H1 (cell line): ENCODE measurements at regions not wholly inside any gene's neighbourhood (a gene's known extent, or its start where the extent isn't known, plus 50 kb on each side); places are given as distances from the start of the nearest gene placed in this dataset.

Experiments used
- CTCF ChIA-PET: fragments of 300-600 bp; sonication (Branson Sonifier 250); formaldehyde crosslinking; loops from one replicate; lab custom pipeline; 2021; ENCODE audit not compliant: partially characterized antibody; lab: Charles Lee
- POLR2A ChIA-PET: fragments of 300-600 bp; sonication (Branson Sonifier 250); formaldehyde crosslinking; loops from one replicate; lab custom pipeline; 2021; ENCODE audit warnings: inconsistent platforms; ENCODE audit not compliant: partially characterized antibody; lab: Charles Lee
- DNase-seq, 2 experiments: peaks; one replicate each; pipeline versions ENCODE4 v3.0.0 to v3.0.0-alpha.2; 2010 to 2022; ENCODE audit warnings: low spot score in 2 of 2, low read depth in 1 of 2, mixed read lengths in 1 of 2
- FAIRE-seq: peaks from 2 replicates; lab custom pipeline; 2011; peaks lifted over from hg19 to GRCh38; lab: Jason Lieb, UNC
- H2AFZ ChIP-seq: 2 replicates; pipeline ENCODE4 v1.8.1; 2012; ENCODE audit warnings: low read length, inconsistent platforms
- H2AK5ac ChIP-seq: 2 replicates; pipeline ENCODE4 v1.6.1; 2013; ENCODE audit warnings: low read depth, low read length
- H2BK120ac ChIP-seq: replicated peaks from 2 replicates; pipeline ENCODE3; 2013; ENCODE audit warnings: low read depth, low read length, inconsistent platforms
- H2BK12ac ChIP-seq: 2 replicates; pipeline ENCODE4 v1.6.1; 2013; ENCODE audit warnings: low read depth, low read length
- H2BK15ac ChIP-seq: 2 replicates; pipeline ENCODE4 v1.6.1; 2013; ENCODE audit warnings: low read length
- H2BK20ac ChIP-seq: 2 replicates; pipeline ENCODE4 v1.6.1; 2013; ENCODE audit warnings: low read length
- H2BK5ac ChIP-seq: 2 replicates; pipeline ENCODE4 v1.6.1; 2013; ENCODE audit warnings: low read depth, low read length
- H3K14ac ChIP-seq: 2 replicates; pipeline ENCODE4 v1.6.1; 2013; ENCODE audit warnings: inconsistent platforms; ENCODE audit not compliant: insufficient read length
- H3K18ac ChIP-seq: 2 replicates; pipeline ENCODE4 v1.6.1; 2013; ENCODE audit warnings: low read length; ENCODE audit errors: extremely low read depth
- H3K23ac ChIP-seq: 2 replicates; pipeline ENCODE4 v1.6.1; 2013; ENCODE audit warnings: inconsistent platforms; ENCODE audit not compliant: insufficient read length
- H3K23me2 ChIP-seq: 2 replicates; pipeline ENCODE4 v1.6.1; 2013; ENCODE audit warnings: low read depth, low read length
- H3K27ac ChIP-seq: 2 replicates; pipeline ENCODE4 v1.6.1; 2011; ENCODE audit warnings: low read depth, low read length, inconsistent platforms
- H3K27me3 ChIP-seq, 4 experiments: replicated peaks in 1 of 4; 1 replicate in 1 of 4; 2 replicates in 3 of 4; pipeline versions ENCODE4 v1.6.1 to v1.8.1; 2011 to 2013; ENCODE audit warnings: low read length in 3 of 4, mild to moderate bottlenecking in 3 of 4, inconsistent platforms in 2 of 4, mixed read lengths in 2 of 4, moderate library complexity in 1 of 4; ENCODE audit not compliant: control insufficient read depth in 3 of 4, insufficient read depth in 3 of 4; ENCODE audit errors: extremely low read depth in 1 of 4
- H3K36me3 ChIP-seq, 4 experiments: 2 replicates each; pipeline versions ENCODE4 v1.6.1 to v1.8.1; 2011 to 2013; ENCODE audit warnings: mild to moderate bottlenecking in 4 of 4, low read length in 3 of 4, moderate library complexity in 2 of 4, control low read depth in 1 of 4, inconsistent platforms in 1 of 4; ENCODE audit not compliant: insufficient read depth in 4 of 4, control insufficient read depth in 2 of 4
- H3K4ac ChIP-seq: replicated peaks from 2 replicates; pipeline ENCODE3; 2013; ENCODE audit warnings: low read length, low read depth, mixed read lengths, inconsistent platforms; ENCODE audit not compliant: insufficient read length
- H3K4me1 ChIP-seq, 4 experiments: replicated peaks in 1 of 4; 1 replicate in 1 of 4; 2 replicates in 3 of 4; pipeline versions ENCODE4 v1.6.1 to v1.8.1; 2011 to 2013; ENCODE audit warnings: low read length in 3 of 4, inconsistent platforms in 2 of 4, mixed read lengths in 1 of 4; ENCODE audit not compliant: insufficient read depth in 4 of 4, control insufficient read depth in 3 of 4
- H3K4me2 ChIP-seq, 2 experiments: 2 replicates each; pipeline versions ENCODE4 v1.6.1 to v1.8.1; 2011 to 2013; ENCODE audit warnings: low read depth in 2 of 2, low read length in 2 of 2, control low read depth in 1 of 2, inconsistent platforms in 1 of 2, mild to moderate bottlenecking in 1 of 2; ENCODE audit not compliant: insufficient read depth in 1 of 2
- H3K4me3 ChIP-seq, 4 experiments: fragments of 200-600, 300-600 bp in 1 of 4; sonication (generic), shearing (Covaris generic), sonication (Bioruptor Twin) in 1 of 4; 2 replicates each; pipeline versions ENCODE4 v1.5.1 to v1.8.1; 2011 to 2016; ENCODE audit warnings: low read length in 4 of 4, low read depth in 3 of 4, control low read depth in 2 of 4, inconsistent platforms in 2 of 4, mild to moderate bottlenecking in 2 of 4, mixed read lengths in 1 of 4, moderate library complexity in 1 of 4; ENCODE audit not compliant: insufficient read depth in 2 of 4; ENCODE audit errors: extremely low read depth in 1 of 4
- H3K56ac ChIP-seq: replicated peaks from 2 replicates; pipeline ENCODE3; 2013; ENCODE audit warnings: low read depth, mild to moderate bottlenecking, mixed read lengths, low read length, inconsistent platforms; ENCODE audit not compliant: insufficient read length
- H3K79me1 ChIP-seq: 2 replicates; pipeline ENCODE4 v1.6.1; 2013; ENCODE audit warnings: low read depth, low read length, control low read depth
- H3K79me2 ChIP-seq, 2 experiments: 2 replicates each; pipeline versions ENCODE4 v1.6.1 to v1.8.1; 2012 to 2013; ENCODE audit warnings: low read length in 2 of 2, mild to moderate bottlenecking in 2 of 2, inconsistent platforms in 1 of 2; ENCODE audit not compliant: insufficient read depth in 2 of 2, control insufficient read depth in 1 of 2
- H3K9ac ChIP-seq, 4 experiments: replicated peaks in 1 of 4; 1 replicate in 1 of 4; 2 replicates in 3 of 4; pipeline versions ENCODE4 v1.6.1 to v1.8.1; 2011 to 2013; ENCODE audit warnings: low read depth in 3 of 4, low read length in 3 of 4, control low read depth in 2 of 4, mild to moderate bottlenecking in 2 of 4, moderate library complexity in 2 of 4, inconsistent platforms in 1 of 4; ENCODE audit errors: extremely low read depth in 1 of 4
- H3K9me3 ChIP-seq, 2 experiments: 2 replicates each; pipeline versions ENCODE4 v1.6.1 to v1.8.1; 2012 to 2013; ENCODE audit warnings: mild to moderate bottlenecking in 2 of 2, moderate library complexity in 2 of 2, control low read depth in 1 of 2, inconsistent platforms in 1 of 2, low read depth in 1 of 2, low read length in 1 of 2, mixed read lengths in 1 of 2; ENCODE audit not compliant: insufficient read depth in 2 of 2
- H4K20me1 ChIP-seq, 2 experiments: replicated peaks in 1 of 2; 2 replicates each; pipeline versions ENCODE3 to v1.8.1; 2011 to 2013; ENCODE audit warnings: inconsistent platforms in 2 of 2, low read length in 2 of 2, mild to moderate bottlenecking in 1 of 2; ENCODE audit not compliant: insufficient read depth in 2 of 2, control insufficient read depth in 1 of 2
- H4K5ac ChIP-seq: 2 replicates; pipeline ENCODE4 v1.6.1; 2013; ENCODE audit warnings: low read length, low read depth, mixed read lengths, inconsistent platforms; ENCODE audit not compliant: insufficient read length
- H4K8ac ChIP-seq: 2 replicates; pipeline ENCODE4 v1.8.0; 2013; ENCODE audit warnings: mild to moderate bottlenecking, moderate library complexity, low read length, inconsistent platforms; ENCODE audit not compliant: insufficient read depth; ENCODE audit errors: extremely low read depth
- H4K91ac ChIP-seq: replicated peaks from 2 replicates; pipeline ENCODE3; 2013; ENCODE audit warnings: low read length, mixed read lengths, inconsistent platforms; ENCODE audit not compliant: insufficient read length
- EP300 ChIP-seq, 2 experiments: IDR thresholded peaks; 1 replicate in 1 of 2; 2 replicates in 1 of 2; pipeline ENCODE4 v1.6.1; 2011 to 2012; ENCODE audit warnings: low read depth in 2 of 2, low read length in 2 of 2, mild to moderate bottlenecking in 2 of 2, borderline replicate concordance in 1 of 2, inconsistent platforms in 1 of 2, moderate library complexity in 1 of 2
- KDM4A ChIP-seq: IDR thresholded peaks from one replicate; pipeline ENCODE4 v1.7.1; 2012; ENCODE audit warnings: low read depth, mild to moderate bottlenecking, moderate library complexity, low read length, inconsistent platforms; ENCODE audit not compliant: severe bottlenecking
- NANOG ChIP-seq: IDR thresholded peaks from 2 replicates; pipeline ENCODE4 v1.6.1; 2011; ENCODE audit warnings: low read length, low read depth, mild to moderate bottlenecking, inconsistent platforms; ENCODE audit not compliant: insufficient read depth, poor library complexity, severe bottlenecking
- POLR2A ChIP-seq, 2 experiments: IDR thresholded peaks; 1 replicate in 1 of 2; 2 replicates in 1 of 2; pipeline ENCODE4 v1.6.1; 2011; ENCODE audit warnings: low read depth in 2 of 2, low read length in 2 of 2, mild to moderate bottlenecking in 2 of 2; ENCODE audit errors: control extremely low read depth in 1 of 2
- POLR2AphosphoS5 ChIP-seq: IDR thresholded peaks from 2 replicates; pipeline ENCODE4 v1.6.1; 2011; ENCODE audit warnings: low read depth, low read length
- SAP30 ChIP-seq: fragments of 300-600 bp; sonication (generic); IDR thresholded peaks from 2 replicates; pipeline ENCODE4 v1.7.1; 2012; ENCODE audit warnings: low read length, moderate library complexity, mild to moderate bottlenecking, inconsistent platforms; ENCODE audit not compliant: insufficient read depth, insufficient replicate concordance
- SP4 ChIP-seq: IDR thresholded peaks from 2 replicates; pipeline ENCODE4 v1.6.1; 2012; ENCODE audit warnings: low read length, inconsistent platforms
- SRF ChIP-seq: IDR thresholded peaks from 2 replicates; pipeline ENCODE4 v1.6.1; 2011; ENCODE audit warnings: mild to moderate bottlenecking, low read depth, low read length, moderate library complexity
- WGBS, 2 experiments: shearing (Covaris generic) in 1 of 2; methylation state at CpG; one replicate each; pipeline versions ENCODE4 v1.1.6 to v1.1.7; 2013 to 2015; ENCODE audit warnings: low lambda C conversion rate in 2 of 2, mixed read lengths in 2 of 2, inconsistent platforms in 1 of 2, low coverage in 1 of 2, missing lambda C conversion rate in 1 of 2; ENCODE audit not compliant: insufficient replicate concordance in 2 of 2, insufficient coverage in 1 of 2, insufficient read length in 1 of 2; ENCODE audit errors: extremely low coverage in 1 of 2, missing lambda C conversion rate in 1 of 2; 5-methylcytosine and 5-hydroxymethylcytosine counted together
- TF ChIP-seq, protein P1 (sequence below): IDR thresholded peaks from 2 replicates; pipeline ENCODE4 v1.6.1; 2012; ENCODE audit warnings: inconsistent platforms
- TF ChIP-seq, protein P2 (sequence below), 3 experiments: IDR thresholded peaks; 1 replicate in 2 of 3; 2 replicates in 1 of 3; pipeline versions ENCODE4 v1.5.1 to v1.6.1; 2011; ENCODE audit warnings: low read length in 3 of 3, mild to moderate bottlenecking in 3 of 3, inconsistent platforms in 2 of 3, low read depth in 1 of 3, moderate library complexity in 1 of 3; ENCODE audit not compliant: insufficient read depth in 1 of 3; ENCODE audit errors: control extremely low read depth in 1 of 3

DNA sequence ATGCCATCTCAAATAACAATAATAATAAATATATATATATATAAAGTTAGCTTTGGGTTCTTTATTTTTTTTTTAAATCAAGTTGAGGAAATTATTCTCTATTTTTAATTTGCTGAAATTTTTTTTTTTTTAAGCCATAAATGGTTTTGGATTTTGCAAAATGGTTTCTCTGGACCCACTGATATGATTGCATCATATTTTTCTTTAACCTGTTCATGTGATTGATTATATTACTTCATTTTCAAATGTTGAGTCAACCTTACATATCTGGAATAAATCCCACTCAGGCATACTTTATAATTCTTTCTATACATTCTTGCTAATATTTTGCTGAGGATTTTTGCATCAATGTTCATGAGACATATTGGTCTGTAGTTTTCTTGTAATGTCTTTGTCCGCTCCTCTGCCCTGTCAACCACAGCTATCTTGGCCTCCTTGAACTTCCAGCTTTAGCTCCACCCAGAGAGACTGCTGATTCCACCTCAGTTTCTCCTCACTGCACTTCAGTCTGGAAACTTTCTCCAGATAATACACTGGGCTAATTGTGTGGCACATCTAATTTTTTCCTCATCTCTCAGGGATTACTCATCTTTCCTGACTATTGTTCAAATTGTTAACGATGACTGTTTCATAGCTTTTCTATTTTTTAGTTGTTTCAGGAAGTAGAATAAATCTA lies 160.9 kb upstream of the GIMD1 start:
- CTCF ChIA-PET = interaction anchor here (0.6 to 1.2 kb wide), 4 partner anchors 38 to 179 kb away, joined by 3 read pairs; no protein-coding TSS in a partner anchor
- no peak overlapping the region for H3K18ac ChIP-seq
- no peaks in the 10 kb centered on the region for H3K4me1 ChIP-seq
- H3K36me3 ChIP-seq = no peaks in the 10 kb centered on the region
- H3K9ac ChIP-seq = no peak overlapping the region
- no peak overlapping the region for H2BK120ac ChIP-seq
- H3K79me2 ChIP-seq = no peaks in the 10 kb centered on the region
- no peaks in the 10 kb centered on the region for H3K9me3 ChIP-seq
- H3K27me3 ChIP-seq = no peaks in the 10 kb centered on the region
- H2AK5ac ChIP-seq = no peak overlapping the region
- H2AFZ ChIP-seq = no peak overlapping the region
- H3K4me2 ChIP-seq = no peak overlapping the region
- no peak overlapping the region for H3K23ac ChIP-seq
- no peak overlapping the region for H3K4ac ChIP-seq
- no peak overlapping the region for H3K56ac ChIP-seq
- no peak overlapping the region for H4K91ac ChIP-seq
- H4K20me1 ChIP-seq = no peaks in the 10 kb centered on the region
- H3K14ac ChIP-seq = no peak overlapping the region
- no peaks in the 10 kb centered on the region for H3K79me1 ChIP-seq
- no peak overlapping the region for H2BK5ac ChIP-seq
- H2BK12ac ChIP-seq = no peak overlapping the region
- 97% methylated on average over 2 of the region's 2 CpGs; no CpG with 5 or more reads in 1 of the 2 experiments for WGBS, 2 experiments
- H4K5ac ChIP-seq = no peak overlapping the region
- POLR2A ChIA-PET = no interaction called here
- no peak for DNase-seq
- H2BK20ac ChIP-seq = no peak overlapping the region
- H3K23me2 ChIP-seq = no peaks in the 10 kb centered on the region
- no peak overlapping the region for H3K27ac ChIP-seq
- no peak overlapping the region; the same call in 1 of the 2 replicates for H4K8ac ChIP-seq
- no peak overlapping the region for H2BK15ac ChIP-seq
- no peak for FAIRE-seq
- H3K4me3 ChIP-seq = no peak overlapping the region
- TF ChIP-seq SP4 (no peak), SRF (no peak), NANOG (no peak), SAP30 (no peak), POLR2AphosphoS5 (no peak), KDM4A (no peak), POLR2A (IDR thresholded peaks at IDR 0.05; ENCODE audit: control extremely low read depth in 1 of 2, low read depth in 2 of 2, low read length in 2 of 2) (no peak), EP300 (IDR thresholded peaks at IDR 0.05; ENCODE audit: borderline replicate concordance in 1 of 2, low read depth in 2 of 2, low read length in 2 of 2) (no peak)
- TF ChIP-seq, protein P1, sequence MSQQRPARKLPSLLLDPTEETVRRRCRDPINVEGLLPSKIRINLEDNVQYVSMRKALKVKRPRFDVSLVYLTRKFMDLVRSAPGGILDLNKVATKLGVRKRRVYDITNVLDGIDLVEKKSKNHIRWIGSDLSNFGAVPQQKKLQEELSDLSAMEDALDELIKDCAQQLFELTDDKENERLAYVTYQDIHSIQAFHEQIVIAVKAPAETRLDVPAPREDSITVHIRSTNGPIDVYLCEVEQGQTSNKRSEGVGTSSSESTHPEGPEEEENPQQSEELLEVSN = no peak
- TF ChIP-seq, protein P2, sequence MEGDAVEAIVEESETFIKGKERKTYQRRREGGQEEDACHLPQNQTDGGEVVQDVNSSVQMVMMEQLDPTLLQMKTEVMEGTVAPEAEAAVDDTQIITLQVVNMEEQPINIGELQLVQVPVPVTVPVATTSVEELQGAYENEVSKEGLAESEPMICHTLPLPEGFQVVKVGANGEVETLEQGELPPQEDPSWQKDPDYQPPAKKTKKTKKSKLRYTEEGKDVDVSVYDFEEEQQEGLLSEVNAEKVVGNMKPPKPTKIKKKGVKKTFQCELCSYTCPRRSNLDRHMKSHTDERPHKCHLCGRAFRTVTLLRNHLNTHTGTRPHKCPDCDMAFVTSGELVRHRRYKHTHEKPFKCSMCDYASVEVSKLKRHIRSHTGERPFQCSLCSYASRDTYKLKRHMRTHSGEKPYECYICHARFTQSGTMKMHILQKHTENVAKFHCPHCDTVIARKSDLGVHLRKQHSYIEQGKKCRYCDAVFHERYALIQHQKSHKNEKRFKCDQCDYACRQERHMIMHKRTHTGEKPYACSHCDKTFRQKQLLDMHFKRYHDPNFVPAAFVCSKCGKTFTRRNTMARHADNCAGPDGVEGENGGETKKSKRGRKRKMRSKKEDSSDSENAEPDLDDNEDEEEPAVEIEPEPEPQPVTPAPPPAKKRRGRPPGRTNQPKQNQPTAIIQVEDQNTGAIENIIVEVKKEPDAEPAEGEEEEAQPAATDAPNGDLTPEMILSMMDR (IDR thresholded peaks at IDR 0.05; ENCODE audit: control extremely low read depth in 1 of 3, insufficient read depth in 1 of 3, low read depth in 1 of 3, low read length in 3 of 3) = no peak
